GM18907 (cell line): ENCODE measurements at regions not wholly inside any gene's neighbourhood (a gene's known extent, or its start where the extent isn't known, plus 50 kb on each side); places are given as distances from the start of the nearest gene placed in this dataset.
A peak's percentile ranks its signal among the peaks of the same experiment; 100 is the strongest.

Experiments
- ATAC-seq: cut with Tn5 transposase; IDR thresholded peaks from one replicate; pipeline ENCODE4 v1.9.1; 2021; ENCODE audit warnings: mild to moderate bottlenecking, moderate library complexity; ENCODE audit not compliant: unreplicated experiment

- no peak for ATAC-seq
Measured at GRCh38 chr6:111984516-111985201, 69.2 kb upstream of the CCN6 start.

- ATAC-seq, result no peak
Measured at GRCh38 chr6:111985202-111985731, 68.6 kb upstream of the CCN6 start.

- ATAC-seq, result no peak
Measured at GRCh38 chr6:111986651-111987050, 67.3 kb upstream of the CCN6 start.

GRCh38 chr6:111987295-111987694 is 66.6 kb upstream of the CCN6 start:
- ATAC-seq, result no peak

GRCh38 chr6:111988926-111989325 is 65.0 kb upstream of the CCN6 start:
- no peak for ATAC-seq

- ATAC-seq, result peak; percentile 56
Measured at GRCh38 chr6:111989743-111990142, 64.2 kb upstream of the CCN6 start.

GRCh38 chr6:111990214-111990613 is 63.7 kb upstream of the CCN6 start:
- no peak for ATAC-seq

- peak; percentile 65 for ATAC-seq
Measured at GRCh38 chr6:111992851-111993250, 61.1 kb upstream of the CCN6 start.

GRCh38 chr6:111993342-111993741 is 60.6 kb upstream of the CCN6 start:
- ATAC-seq, result no peak

GRCh38 chr6:111994791-111995190 is 59.1 kb upstream of the CCN6 start:
- no peak for ATAC-seq

GRCh38 chr6:111995404-111995803 is 58.5 kb upstream of the CCN6 start:
- no peak for ATAC-seq

- no peak for ATAC-seq
Measured at GRCh38 chr6:111996144-111996865, 57.6 kb upstream of the CCN6 start.

GRCh38 chr6:111997078-111997852 is 56.6 kb upstream of the CCN6 start:
- peak; percentile 69 for ATAC-seq

GRCh38 chr6:111997853-111998208 is 56.1 kb upstream of the CCN6 start:
- no peak for ATAC-seq

GRCh38 chr6:112002307-112002706 is 51.6 kb upstream of the CCN6 start:
- no peak for ATAC-seq
